GM12878 (cell line): ENCODE measurements at regions not wholly inside any gene's neighbourhood (a gene's known extent, or its start where the extent isn't known, plus 50 kb on each side); places are given as distances from the start of the nearest gene placed in this dataset.

Source experiments
- ATAC-seq: fragments of 200-7000 bp; cut with Tn5 transposase; 3 replicates; pipeline ENCODE4 v1.9.1; 2020; ENCODE audit warnings: mild to moderate bottlenecking, moderate library complexity
- BruUV-seq: library from RNA; stranded (reverse); fragments of 400-500 nt; replicated peaks from 2 replicates; lab custom pipeline; 2021; lab: Mats Ljungman, UMichigan
- CTCF ChIA-PET: fragments of 300-600 bp; sonication (Branson Sonifier 250); formaldehyde crosslinking; extraction: SDS; loops from one replicate; lab custom pipeline; 2021; ENCODE audit warnings: inconsistent platforms; lab: Yijun Ruan, JAX
- POLR2A ChIA-PET: fragments of 350-600 bp; formaldehyde crosslinking; extraction: SDS; loops from one replicate; lab custom pipeline; 2021; ENCODE audit warnings: inconsistent platforms; lab: Charles Lee
- RAD21 ChIA-PET: fragments of 300-600 bp; sonication (Branson Sonifier 250); formaldehyde crosslinking; loops from one replicate; lab custom pipeline; 2023; ENCODE audit warnings: antibody characterized with exemption; ENCODE audit not compliant: unreplicated experiment; lab: Charles Lee
- SMC1A ChIA-PET: fragments of 300-600 bp; sonication (Branson Sonifier 250); formaldehyde crosslinking; loops from one replicate; lab custom pipeline; 2023; ENCODE audit not compliant: unreplicated experiment, uncharacterized antibody; lab: Charles Lee
- DNase-seq: peaks from one replicate; pipeline ENCODE4 v3.0.0-alpha.2; 2011; ENCODE audit warnings: low read depth, low spot score
- FAIRE-seq: peaks from 3 replicates; lab custom pipeline; 2011; peaks lifted over from hg19 to GRCh38; lab: Jason Lieb, UNC
- H2AFZ ChIP-seq: 2 replicates; pipeline ENCODE4 v1.6.0; 2011; ENCODE audit warnings: low read depth, low read length, control low read depth; ENCODE audit not compliant: control insufficient read depth
- H3K27ac ChIP-seq: 2 replicates; pipeline ENCODE4 v1.5.1; 2011; ENCODE audit warnings: control low read depth; ENCODE audit not compliant: control insufficient read depth, insufficient read depth
- H3K27me3 ChIP-seq, 2 experiments: replicated peaks in 1 of 2; 2 replicates each; pipeline versions ENCODE4 v1.6.0 to v1.6.1; 2011; ENCODE audit warnings: low read length in 1 of 2; ENCODE audit not compliant: control insufficient read depth in 2 of 2, insufficient read depth in 2 of 2
- H3K36me3 ChIP-seq, 2 experiments: 2 replicates each; pipeline ENCODE4 v1.5.1; 2011; ENCODE audit warnings: low read length in 1 of 2; ENCODE audit not compliant: control insufficient read depth in 2 of 2, insufficient read depth in 2 of 2
- H3K4me1 ChIP-seq: 2 replicates; pipeline ENCODE4 v1.6.1; 2011; ENCODE audit warnings: mild to moderate bottlenecking, low read length, moderate library complexity, mixed read lengths; ENCODE audit not compliant: control insufficient read depth, insufficient read depth
- H3K4me2 ChIP-seq: 2 replicates; pipeline ENCODE4 v1.6.0; 2011; ENCODE audit warnings: control low read depth; ENCODE audit not compliant: control insufficient read depth, insufficient read depth
- H3K4me3 ChIP-seq: fragments of 200-600 bp; sonication (generic); 2 replicates; pipeline ENCODE4 v1.5.1; 2016
- H3K79me2 ChIP-seq: 2 replicates; pipeline ENCODE4 v1.6.0; 2011; ENCODE audit warnings: low read length; ENCODE audit not compliant: control insufficient read depth, insufficient read depth
- H3K9ac ChIP-seq: 2 replicates; pipeline ENCODE4 v1.8.0; 2011; ENCODE audit warnings: low read length, control low read depth, mixed read lengths; ENCODE audit not compliant: control insufficient read depth, insufficient read depth
- H3K9me3 ChIP-seq: replicated peaks from 3 replicates; pipeline ENCODE4 v1.5.1; 2011; ENCODE audit warnings: mild to moderate bottlenecking, low read length; ENCODE audit not compliant: control insufficient read depth, insufficient read depth
- H4K20me1 ChIP-seq: 2 replicates; pipeline ENCODE4 v1.6.0; 2011; ENCODE audit not compliant: control insufficient read depth, insufficient read depth
- BACH1 ChIP-seq: fragments of 450-650 bp; IDR thresholded peaks from 2 replicates; pipeline ENCODE4 v1.6.1; 2017; ENCODE audit warnings: mild to moderate bottlenecking, borderline replicate concordance
- CBX5 ChIP-seq: sonication (generic); IDR thresholded peaks from 2 replicates; pipeline ENCODE4 v1.6.1; 2016; ENCODE audit warnings: low read depth, moderate library complexity, mild to moderate bottlenecking, inconsistent platforms
- CHD2 ChIP-seq: IDR thresholded peaks from 2 replicates; pipeline ENCODE4 v1.6.1; 2011; ENCODE audit warnings: low read depth, low read length, improper control_type of control experiment, borderline replicate concordance
- CREB1 ChIP-seq: IDR thresholded peaks from 2 replicates; pipeline ENCODE4 v1.6.1; 2012; ENCODE audit warnings: low read depth, mild to moderate bottlenecking, inconsistent platforms
- NRF1 ChIP-seq: conservative IDR thresholded peaks from 2 replicates; pipeline ENCODE4 v1.6.1; 2011; ENCODE audit warnings: mild to moderate bottlenecking, low read depth, low read length, improper control_type of control experiment
- RUNX3 ChIP-seq: IDR thresholded peaks from 2 replicates; pipeline ENCODE4 v1.6.1; 2012; ENCODE audit warnings: low read length, inconsistent platforms
- SREBF1 ChIP-seq: IDR thresholded peaks from 2 replicates; pipeline ENCODE4 v1.6.1; 2012; ENCODE audit warnings: mild to moderate bottlenecking, low read length
- STAT1 ChIP-seq: fragments of 450-650 bp; conservative IDR thresholded peaks from 2 replicates; pipeline ENCODE4 v1.6.1; 2014; ENCODE audit warnings: antibody characterized with exemption, mild to moderate bottlenecking
- STAT3 ChIP-seq: IDR thresholded peaks from 2 replicates; pipeline ENCODE4 v1.6.1; 2011; ENCODE audit warnings: low read depth, low read length, improper control_type of control experiment
- TCF3 ChIP-seq: IDR thresholded peaks from 2 replicates; pipeline ENCODE4 v1.6.1; 2012; ENCODE audit warnings: low read depth, mild to moderate bottlenecking, low read length, borderline replicate concordance; ENCODE audit not compliant: insufficient read depth
- YY1 ChIP-seq: IDR thresholded peaks from 2 replicates; pipeline ENCODE4 v1.6.1; 2011; ENCODE audit warnings: low read depth, mild to moderate bottlenecking, low read length
- WGBS: methylation state at CpG from one replicate; pipeline ENCODE4 v1.1.6; 2016; ENCODE audit warnings: low lambda C conversion rate; ENCODE audit not compliant: insufficient replicate concordance, insufficient coverage; ENCODE audit errors: missing lambda C conversion rate; 5-methylcytosine and 5-hydroxymethylcytosine counted together
- in situ Hi-C: fragments of 300-500 bp; cut with MboI; formaldehyde crosslinking; loops from 9 replicates; pipeline ENCODE4 v1.14.3; 2018; ENCODE audit warnings: mixed read lengths
- intact Hi-C: fragments of 100-400 bp; cut with micrococcal nuclease; formaldehyde crosslinking; loops from one replicate; pipeline ENCODE4 v1.14.2; 2022; ENCODE audit not compliant: unreplicated experiment
- TF ChIP-seq, protein P1 (sequence below): fragments of 450-650 bp; IDR thresholded peaks from 2 replicates; pipeline ENCODE4 v1.6.1; 2017; ENCODE audit warnings: antibody characterized with exemption, mild to moderate bottlenecking, moderate library complexity
- TF ChIP-seq, protein P2 (sequence below): fragments of 450-650 bp; IDR thresholded peaks from 2 replicates; pipeline ENCODE4 v1.6.1; 2018; ENCODE audit warnings: mild to moderate bottlenecking, low read depth, moderate library complexity; ENCODE audit not compliant: partially characterized antibody
- TF ChIP-seq, protein P3 (sequence below): fragments of 450-650 bp; IDR thresholded peaks from 2 replicates; pipeline ENCODE4 v1.6.1; 2017; ENCODE audit warnings: mild to moderate bottlenecking, low read depth, inconsistent platforms; ENCODE audit not compliant: poor library complexity, severe bottlenecking

DNA sequence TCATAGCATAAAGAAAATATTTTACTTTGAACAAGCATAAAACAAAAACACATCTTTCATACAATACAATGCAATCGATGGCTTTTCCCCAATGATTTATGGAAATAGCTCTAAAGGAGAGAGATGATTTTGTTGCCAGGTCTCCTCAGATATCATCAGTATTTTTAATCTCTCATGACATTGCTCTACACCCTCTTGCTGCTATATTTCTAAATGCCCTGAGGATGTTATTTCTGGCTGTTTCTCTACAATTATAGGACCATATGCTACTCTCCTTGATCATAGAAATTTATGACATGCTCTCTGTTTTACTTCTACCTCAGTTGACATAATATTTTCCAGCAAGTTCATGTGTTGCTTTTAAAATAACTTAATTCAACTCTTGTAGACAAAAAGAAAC is 654.9 kb upstream of the GBE1 start (continued):
- TF ChIP-seq NRF1 = no peak

DNA sequence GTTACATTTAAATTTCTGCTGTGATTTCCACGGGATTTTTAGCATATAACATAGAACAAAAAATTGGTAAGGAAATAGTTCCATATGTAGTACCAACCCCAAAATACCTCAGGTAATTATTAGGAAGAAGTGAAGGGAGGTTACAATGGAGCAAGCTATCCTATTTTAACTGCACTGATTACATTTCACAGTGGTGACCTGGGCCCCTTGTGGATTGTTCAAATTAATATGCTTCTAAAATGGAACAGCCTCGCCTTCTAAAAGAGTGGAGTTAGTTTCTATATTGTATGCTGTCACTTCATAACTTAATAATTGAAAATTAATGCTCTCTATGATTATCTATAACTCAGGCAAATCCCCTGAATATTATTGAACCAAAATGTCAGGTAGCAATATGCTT is 651.7 kb upstream of the GBE1 start:
- TF ChIP-seq, protein P1, sequence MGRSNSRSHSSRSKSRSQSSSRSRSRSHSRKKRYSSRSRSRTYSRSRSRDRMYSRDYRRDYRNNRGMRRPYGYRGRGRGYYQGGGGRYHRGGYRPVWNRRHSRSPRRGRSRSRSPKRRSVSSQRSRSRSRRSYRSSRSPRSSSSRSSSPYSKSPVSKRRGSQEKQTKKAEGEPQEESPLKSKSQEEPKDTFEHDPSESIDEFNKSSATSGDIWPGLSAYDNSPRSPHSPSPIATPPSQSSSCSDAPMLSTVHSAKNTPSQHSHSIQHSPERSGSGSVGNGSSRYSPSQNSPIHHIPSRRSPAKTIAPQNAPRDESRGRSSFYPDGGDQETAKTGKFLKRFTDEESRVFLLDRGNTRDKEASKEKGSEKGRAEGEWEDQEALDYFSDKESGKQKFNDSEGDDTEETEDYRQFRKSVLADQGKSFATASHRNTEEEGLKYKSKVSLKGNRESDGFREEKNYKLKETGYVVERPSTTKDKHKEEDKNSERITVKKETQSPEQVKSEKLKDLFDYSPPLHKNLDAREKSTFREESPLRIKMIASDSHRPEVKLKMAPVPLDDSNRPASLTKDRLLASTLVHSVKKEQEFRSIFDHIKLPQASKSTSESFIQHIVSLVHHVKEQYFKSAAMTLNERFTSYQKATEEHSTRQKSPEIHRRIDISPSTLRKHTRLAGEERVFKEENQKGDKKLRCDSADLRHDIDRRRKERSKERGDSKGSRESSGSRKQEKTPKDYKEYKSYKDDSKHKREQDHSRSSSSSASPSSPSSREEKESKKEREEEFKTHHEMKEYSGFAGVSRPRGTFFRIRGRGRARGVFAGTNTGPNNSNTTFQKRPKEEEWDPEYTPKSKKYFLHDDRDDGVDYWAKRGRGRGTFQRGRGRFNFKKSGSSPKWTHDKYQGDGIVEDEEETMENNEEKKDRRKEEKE = no peak
- no peak for TF ChIP-seq RUNX3
- TF ChIP-seq CBX5 = no peak
- no peak for TF ChIP-seq STAT1
- no peak for TF ChIP-seq CREB1
- no peak for TF ChIP-seq STAT3
- no peak for TF ChIP-seq TCF3
- no peak for TF ChIP-seq BACH1
- TF ChIP-seq, protein P2, sequence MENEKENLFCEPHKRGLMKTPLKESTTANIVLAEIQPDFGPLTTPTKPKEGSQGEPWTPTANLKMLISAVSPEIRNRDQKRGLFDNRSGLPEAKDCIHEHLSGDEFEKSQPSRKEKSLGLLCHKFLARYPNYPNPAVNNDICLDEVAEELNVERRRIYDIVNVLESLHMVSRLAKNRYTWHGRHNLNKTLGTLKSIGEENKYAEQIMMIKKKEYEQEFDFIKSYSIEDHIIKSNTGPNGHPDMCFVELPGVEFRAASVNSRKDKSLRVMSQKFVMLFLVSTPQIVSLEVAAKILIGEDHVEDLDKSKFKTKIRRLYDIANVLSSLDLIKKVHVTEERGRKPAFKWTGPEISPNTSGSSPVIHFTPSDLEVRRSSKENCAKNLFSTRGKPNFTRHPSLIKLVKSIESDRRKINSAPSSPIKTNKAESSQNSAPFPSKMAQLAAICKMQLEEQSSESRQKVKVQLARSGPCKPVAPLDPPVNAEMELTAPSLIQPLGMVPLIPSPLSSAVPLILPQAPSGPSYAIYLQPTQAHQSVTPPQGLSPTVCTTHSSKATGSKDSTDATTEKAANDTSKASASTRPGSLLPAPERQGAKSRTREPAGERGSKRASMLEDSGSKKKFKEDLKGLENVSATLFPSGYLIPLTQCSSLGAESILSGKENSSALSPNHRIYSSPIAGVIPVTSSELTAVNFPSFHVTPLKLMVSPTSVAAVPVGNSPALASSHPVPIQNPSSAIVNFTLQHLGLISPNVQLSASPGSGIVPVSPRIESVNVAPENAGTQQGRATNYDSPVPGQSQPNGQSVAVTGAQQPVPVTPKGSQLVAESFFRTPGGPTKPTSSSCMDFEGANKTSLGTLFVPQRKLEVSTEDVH = no peak
- TF ChIP-seq SREBF1 = no peak
- TF ChIP-seq YY1 = no peak
- TF ChIP-seq, protein P3, sequence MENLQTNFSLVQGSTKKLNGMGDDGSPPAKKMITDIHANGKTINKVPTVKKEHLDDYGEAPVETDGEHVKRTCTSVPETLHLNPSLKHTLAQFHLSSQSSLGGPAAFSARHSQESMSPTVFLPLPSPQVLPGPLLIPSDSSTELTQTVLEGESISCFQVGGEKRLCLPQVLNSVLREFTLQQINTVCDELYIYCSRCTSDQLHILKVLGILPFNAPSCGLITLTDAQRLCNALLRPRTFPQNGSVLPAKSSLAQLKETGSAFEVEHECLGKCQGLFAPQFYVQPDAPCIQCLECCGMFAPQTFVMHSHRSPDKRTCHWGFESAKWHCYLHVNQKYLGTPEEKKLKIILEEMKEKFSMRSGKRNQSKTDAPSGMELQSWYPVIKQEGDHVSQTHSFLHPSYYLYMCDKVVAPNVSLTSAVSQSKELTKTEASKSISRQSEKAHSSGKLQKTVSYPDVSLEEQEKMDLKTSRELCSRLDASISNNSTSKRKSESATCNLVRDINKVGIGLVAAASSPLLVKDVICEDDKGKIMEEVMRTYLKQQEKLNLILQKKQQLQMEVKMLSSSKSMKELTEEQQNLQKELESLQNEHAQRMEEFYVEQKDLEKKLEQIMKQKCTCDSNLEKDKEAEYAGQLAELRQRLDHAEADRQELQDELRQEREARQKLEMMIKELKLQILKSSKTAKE = no peak
- no peak for TF ChIP-seq CHD2
- DNase-seq = no peak
- H3K27me3 ChIP-seq = no peaks in the 10 kb centered on the region
- WGBS = 0% methylated on average over 2 of the region's 2 CpGs
- ChIA-PET SMC1A (no interaction called here), CTCF (no interaction called here), POLR2A (no interaction called here), RAD21 (no interaction called here)
- H4K20me1 ChIP-seq = no peaks in the 10 kb centered on the region
- intact Hi-C loops (no loop called here), in situ Hi-C loops (no loop called here)
- no peaks in the 10 kb centered on the region for H3K79me2 ChIP-seq
- ATAC-seq = no peak
- no peak overlapping the region for H3K4me2 ChIP-seq
- H3K27ac ChIP-seq = no peak overlapping the region
- no peaks in the 10 kb centered on the region for H3K36me3 ChIP-seq
- no peaks in the 10 kb centered on the region for H3K9me3 ChIP-seq
- FAIRE-seq = no peak
- no peak overlapping the region for H3K9ac ChIP-seq
- no peaks in the 10 kb centered on the region for H3K4me1 ChIP-seq
- H2AFZ ChIP-seq = no peak overlapping the region
- BruUV-seq = no TSS peak
- no peak overlapping the region for H3K4me3 ChIP-seq
